Daoy (cell line): ENCODE measurements at regions not wholly inside any gene's neighbourhood (a gene's known extent, or its start where the extent isn't known, plus 50 kb on each side); places are given as distances from the start of the nearest gene placed in this dataset.
A peak's percentile ranks its signal among the peaks of the same experiment; 100 is the strongest.
"Not testable (repeated sequence)": the region's sequence is repeated elsewhere in the genome, so short reads cannot be mapped to it uniquely, and the experiment has no call there.

ENCODE experiments used
- DNase-seq: peaks from one replicate; pipeline ENCODE4 v3.0.0-alpha.2; 2015; ENCODE audit warnings: low read depth

- no peak for DNase-seq
Observed at GRCh38 chr16:27600381-27600780, 50.4 kb downstream of the KATNIP start.

- DNase-seq = no peak
Observed at GRCh38 chr16:27602103-27602502, 52.2 kb downstream of the KATNIP start.

- peak; percentile 30 for DNase-seq
Observed at GRCh38 chr16:27605500-27606106, 55.7 kb downstream of the KATNIP start.

GRCh38 chr16:27611340-27611739 is 61.4 kb downstream of the KATNIP start:
- DNase-seq = no peak

GRCh38 chr16:27613238-27613791 is 63.4 kb downstream of the KATNIP start:
- DNase-seq = no peak

- no peak for DNase-seq
Observed at GRCh38 chr16:27617665-27618064, 67.7 kb downstream of the KATNIP start.

- no peak for DNase-seq
Observed at GRCh38 chr16:27618165-27618564, 68.2 kb downstream of the KATNIP start.

GRCh38 chr16:27618606-27619327 is 68.8 kb downstream of the KATNIP start:
- no peak for DNase-seq

GRCh38 chr16:27620541-27620940 is 70.6 kb downstream of the KATNIP start:
- no peak for DNase-seq

GRCh38 chr16:27624154-27625049 is 74.5 kb downstream of the KATNIP start:
- no peak for DNase-seq

- DNase-seq = no peak
Observed at GRCh38 chr16:27625050-27625697, 75.2 kb downstream of the KATNIP start.

- no peak for DNase-seq
Observed at GRCh38 chr16:27627136-27627535, 77.2 kb downstream of the KATNIP start.

- DNase-seq = no peak
Observed at GRCh38 chr16:27628241-27628942, 78.4 kb downstream of the KATNIP start.

- not testable (repeated sequence) for DNase-seq
Observed at GRCh38 chr16:27628943-27629462, 79.1 kb downstream of the KATNIP start.

GRCh38 chr16:27632216-27632615 is 82.3 kb downstream of the KATNIP start:
- DNase-seq = no peak

- no peak for DNase-seq
Observed at GRCh38 chr16:27633221-27633620, 83.3 kb downstream of the KATNIP start.

GRCh38 chr16:27633721-27634120 is 83.8 kb downstream of the KATNIP start:
- DNase-seq = no peak

- no peak for DNase-seq
Observed at GRCh38 chr16:27634779-27635178, 84.8 kb downstream of the KATNIP start.

- no peak for DNase-seq
Observed at GRCh38 chr16:27636453-27637240, 86.7 kb downstream of the KATNIP start.
